ENCODE measurements at regions not wholly inside any gene's neighbourhood (a gene's known extent, or its start where the extent isn't known, plus 50 kb on each side); places are given as distances from the start of the nearest gene placed in this dataset.

- Histone ChIP-seq H3K27ac (ENCODE audit: low read depth, low read length) (no peak overlapping the region), H3K4me3 (ENCODE audit: low read depth, low read length) (no peak overlapping the region), H3K9me3 (ENCODE audit: control insufficient read depth, insufficient read depth, low read length) (no peaks in the 10 kb centered on the region), H3K27me3 (ENCODE audit: control insufficient read depth, insufficient read depth, low read length) (peaks cover 13% of the 10 kb centered on the region)
- POLR2A ChIA-PET, result no interaction called here
- CTCF ChIA-PET, result no interaction called here
- no peak for TF ChIP-seq CTCF (IDR thresholded peaks at IDR 0.05; ENCODE audit: low read depth, low read length)
- no peak for DNase-seq (ENCODE audit: low read depth, low spot score)
These were observed 514.7 kb downstream of the RPS24 start for GRCh38 chr10:78548369-78548768.

- Histone ChIP-seq H3K4me3 (ENCODE audit: low read depth, low read length) (no peak overlapping the region), H3K27me3 (ENCODE audit: control insufficient read depth, insufficient read depth, low read length) (peaks cover 13% of the 10 kb centered on the region), H3K27ac (ENCODE audit: low read depth, low read length) (no peak overlapping the region), H3K9me3 (ENCODE audit: control insufficient read depth, insufficient read depth, low read length) (no peaks in the 10 kb centered on the region)
- no peak for TF ChIP-seq CTCF (IDR thresholded peaks at IDR 0.05; ENCODE audit: low read depth, low read length)
- ChIA-PET CTCF (interaction anchor here (0.6 kb wide), 1 partner anchor 286 kb away, joined by 3 read pairs; no protein-coding TSS in a partner anchor), POLR2A (no interaction called here)
- no peak for DNase-seq (ENCODE audit: low read depth, low spot score)
These were observed 515.7 kb downstream of the RPS24 start for GRCh38 chr10:78549140-78549935.

- Histone ChIP-seq H3K27me3 (ENCODE audit: control insufficient read depth, insufficient read depth, low read length) (peaks cover 13% of the 10 kb centered on the region), H3K27ac (ENCODE audit: low read depth, low read length) (no peak overlapping the region), H3K9me3 (ENCODE audit: control insufficient read depth, insufficient read depth, low read length) (no peaks in the 10 kb centered on the region), H3K4me3 (ENCODE audit: low read depth, low read length) (no peak overlapping the region)
- POLR2A ChIA-PET, result no interaction called here
- DNase-seq (ENCODE audit: low read depth, low spot score), result no peak
- TF ChIP-seq CTCF (IDR thresholded peaks at IDR 0.05; ENCODE audit: low read depth, low read length), result no peak
- CTCF ChIA-PET, result interaction anchor here (0.6 kb wide), 1 partner anchor 287 kb away, joined by 3 read pairs; no protein-coding TSS in a partner anchor
These were observed 516.4 kb downstream of the RPS24 start for GRCh38 chr10:78550090-78550489.

GRCh38 chr10:78550716-78551115 lies 517.1 kb downstream of the RPS24 start:
- Histone ChIP-seq H3K4me3 (ENCODE audit: low read depth, low read length) (no peak overlapping the region), H3K27me3 (ENCODE audit: control insufficient read depth, insufficient read depth, low read length) (peaks cover 13% of the 10 kb centered on the region), H3K9me3 (ENCODE audit: control insufficient read depth, insufficient read depth, low read length) (no peaks in the 10 kb centered on the region), H3K27ac (ENCODE audit: low read depth, low read length) (no peak overlapping the region)
- no peak for DNase-seq (ENCODE audit: low read depth, low spot score)
- POLR2A ChIA-PET, result no interaction called here
- TF ChIP-seq CTCF (IDR thresholded peaks at IDR 0.05; ENCODE audit: low read depth, low read length), result no peak
- CTCF ChIA-PET, result no interaction called here

- no peak for DNase-seq (ENCODE audit: low read depth, low spot score)
These were observed 517.4 kb upstream of the ZMIZ1 start for GRCh38 chr10:78551184-78552005.

More at GRCh38 chr10:78551184-78552005, 517.4 kb upstream of the ZMIZ1 start:
- Histone ChIP-seq H3K9me3 (ENCODE audit: control insufficient read depth, insufficient read depth, low read length) (no peaks in the 10 kb centered on the region), H3K27ac (ENCODE audit: low read depth, low read length) (no peak overlapping the region), H3K4me3 (ENCODE audit: low read depth, low read length) (no peak overlapping the region), H3K27me3 (ENCODE audit: control insufficient read depth, insufficient read depth, low read length) (peaks cover 13% of the 10 kb centered on the region)
- CTCF ChIA-PET, result interaction anchor here (0.5 kb wide), 1 partner anchor 519 kb away, joined by 3 read pairs; no protein-coding TSS in a partner anchor
- TF ChIP-seq CTCF (IDR thresholded peaks at IDR 0.05; ENCODE audit: low read depth, low read length), result no peak
- POLR2A ChIA-PET, result interaction anchor here (1.3 kb wide), 1 partner anchor 8 kb away, joined by 5 read pairs; no protein-coding TSS in a partner anchor
